ENCODE measurements at regions not wholly inside any gene's neighbourhood (a gene's known extent, or its start where the extent isn't known, plus 50 kb on each side); places are given as distances from the start of the nearest gene placed in this dataset.

DNA sequence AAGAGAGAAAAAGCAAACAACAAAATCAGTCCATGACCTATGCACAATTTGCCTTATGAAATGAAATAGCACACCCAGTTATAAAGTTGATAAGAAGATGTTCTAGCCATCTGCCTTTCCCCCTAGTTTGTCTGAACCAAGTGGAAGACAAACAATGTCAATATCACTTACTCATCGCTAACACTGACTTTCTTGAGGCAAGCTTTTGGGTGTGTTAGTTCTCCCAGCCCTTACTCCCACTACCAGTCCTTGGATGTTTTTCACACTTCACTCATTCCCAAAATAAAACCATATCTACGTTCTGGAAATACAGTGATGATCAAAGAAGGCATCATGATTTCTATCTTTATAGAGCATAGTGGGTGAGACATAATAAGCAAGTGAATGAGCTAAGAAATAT, 393.8 kb downstream of the PCDH20 start:
- DNase-seq = no peak

DNA sequence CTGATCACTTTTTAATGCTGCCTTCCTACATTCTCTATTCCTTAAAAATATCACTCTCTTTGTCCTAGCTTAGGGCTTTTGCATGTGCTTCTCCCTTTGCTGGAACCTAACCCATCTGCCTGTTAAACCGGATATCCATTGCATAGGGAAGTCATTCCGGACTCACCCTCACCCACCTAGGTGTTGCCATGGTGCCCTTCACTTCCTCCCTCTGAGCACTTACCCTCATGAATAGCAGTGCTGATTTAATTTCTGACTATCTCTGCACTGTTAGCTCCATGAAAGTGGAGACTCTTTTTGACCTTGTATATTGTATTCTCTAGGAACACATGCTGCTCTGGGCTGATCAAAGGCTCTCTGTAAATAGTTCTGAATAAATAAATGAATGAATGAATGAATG, 401.9 kb downstream of the PCDH20 start:
- DNase-seq = no peak

DNA sequence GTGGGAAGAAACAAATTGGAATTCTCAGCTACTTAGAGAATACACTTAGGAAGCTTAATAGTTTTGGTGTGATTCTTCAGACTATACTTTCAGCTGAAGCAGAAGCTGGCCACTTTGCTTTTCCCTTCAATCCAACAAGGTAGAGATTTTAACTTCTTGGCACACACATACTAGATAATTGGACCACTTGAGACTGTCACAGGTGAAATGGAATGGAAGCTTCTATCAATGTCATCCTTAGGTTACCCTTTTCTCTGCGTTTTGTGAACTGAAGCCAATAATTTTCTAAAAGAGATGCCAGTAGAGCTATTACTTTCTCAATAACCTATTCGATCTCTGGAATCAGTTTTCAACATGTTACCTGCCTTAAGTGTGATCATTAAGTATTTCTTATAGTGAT, 405.3 kb downstream of the PCDH20 start:
- no peak for DNase-seq

DNA sequence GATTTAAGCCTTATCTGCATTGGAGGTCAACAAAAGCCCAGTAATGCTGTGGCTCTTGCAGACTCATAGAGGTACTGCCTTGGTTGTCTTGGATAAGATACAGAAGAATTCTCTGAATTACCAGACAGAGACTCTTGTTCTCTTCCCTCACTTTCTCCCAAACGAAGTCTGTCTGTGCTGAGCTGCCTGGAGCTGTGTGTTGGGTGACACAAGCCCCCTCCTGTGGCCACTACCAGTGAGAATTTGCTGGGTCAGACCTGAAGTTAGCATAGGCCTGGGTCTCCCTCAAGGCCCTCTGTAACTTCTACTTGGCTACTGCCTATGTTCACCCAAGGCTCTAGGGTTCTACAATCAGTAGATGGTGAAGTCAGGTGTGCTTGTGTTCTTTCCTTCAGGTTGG, 413.0 kb downstream of the PCDH20 start:
- DNase-seq = no peak

DNA sequence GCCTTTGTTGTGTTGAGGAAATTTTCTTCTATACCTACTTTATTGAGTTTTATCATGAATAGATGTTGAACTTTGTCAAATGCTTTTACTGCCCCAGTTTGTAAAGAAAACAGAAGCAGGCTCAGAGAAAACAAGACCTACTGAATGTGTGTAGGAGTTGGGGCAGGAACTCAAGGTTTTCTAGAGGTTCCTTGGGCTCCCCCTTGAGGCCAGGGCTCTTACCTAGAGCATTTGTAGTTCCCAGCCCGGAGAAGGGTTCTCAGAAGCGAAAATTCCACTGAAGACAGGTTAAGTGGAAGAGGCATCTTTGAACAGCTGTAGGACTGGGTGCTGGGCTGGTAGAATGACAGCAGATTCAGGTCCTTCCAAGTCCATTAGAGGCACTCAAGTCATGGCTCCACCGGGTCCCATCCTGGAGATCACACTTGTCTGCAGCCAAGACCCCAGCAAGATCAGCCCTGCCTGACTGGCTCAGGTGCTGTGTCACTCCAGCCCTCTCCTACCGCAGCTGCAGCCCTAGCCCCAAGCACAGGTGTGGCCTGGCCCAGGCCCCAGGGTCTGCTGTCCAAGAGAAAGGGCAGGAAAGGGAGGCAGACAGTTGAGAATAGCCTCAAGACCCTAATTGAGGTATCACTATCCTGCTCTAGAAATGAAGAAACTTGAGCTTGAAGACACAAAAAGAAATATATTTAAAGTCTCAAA, 425.5 kb downstream of the PCDH20 start:
- no peak for DNase-seq

DNA sequence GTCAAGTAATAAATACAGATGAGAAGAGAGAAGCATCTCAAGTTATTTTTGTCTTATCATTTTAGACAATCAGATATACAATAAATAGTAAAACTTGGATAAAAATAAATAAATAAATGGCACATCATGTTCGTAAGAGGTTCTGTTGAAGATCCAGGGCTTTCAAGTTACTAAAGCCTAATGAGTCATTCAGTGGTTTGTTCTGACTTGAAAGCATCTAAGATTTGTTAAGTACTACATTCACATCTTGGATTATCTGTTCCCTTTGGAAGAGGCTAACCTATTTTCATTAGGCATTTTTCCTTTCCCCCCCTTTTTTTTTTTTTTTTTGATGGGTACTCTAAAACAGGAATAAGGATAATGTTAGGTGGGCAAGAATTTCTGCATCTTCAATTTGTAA, 429.3 kb downstream of the PCDH20 start:
- DNase-seq = no peak

DNA sequence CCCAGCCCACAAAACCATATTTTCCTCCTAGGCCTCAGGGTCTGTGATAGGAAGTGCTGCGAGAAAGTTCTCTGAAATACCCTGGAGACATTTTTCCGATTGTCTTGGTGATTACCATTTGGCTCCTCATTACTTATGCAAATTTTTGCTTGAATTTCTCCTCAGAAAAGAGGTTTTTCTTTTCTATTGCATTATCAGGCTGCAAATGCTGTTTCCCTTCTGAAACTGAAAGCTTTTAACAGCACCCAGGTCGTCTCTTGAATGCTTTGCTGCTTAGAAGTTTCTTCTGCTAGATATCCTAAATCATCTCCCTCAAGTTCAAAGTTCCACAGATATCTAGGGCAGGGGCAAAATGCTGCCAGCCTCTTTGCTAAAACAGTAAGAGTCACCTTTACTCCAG, 434.2 kb downstream of the PCDH20 start:
- no peak for DNase-seq

DNA sequence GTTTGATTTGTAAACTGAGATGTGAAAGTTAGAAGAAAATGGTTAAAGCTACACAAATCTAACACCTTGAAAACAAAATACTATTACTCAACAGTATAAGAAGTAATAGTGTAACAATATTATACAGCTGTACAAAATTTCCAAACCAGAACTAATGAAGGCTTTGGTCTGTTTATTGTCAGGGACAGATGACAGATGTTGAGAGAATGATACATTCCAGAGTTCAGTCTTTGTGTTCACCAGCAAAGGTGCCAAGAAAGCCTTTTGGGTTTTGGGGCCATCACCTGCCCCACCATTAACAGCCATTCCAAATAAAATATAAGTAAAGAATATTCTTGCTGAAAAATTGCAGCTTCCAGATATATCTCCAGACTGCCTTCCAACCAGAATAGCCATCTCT, 439.3 kb downstream of the PCDH20 start:
- DNase-seq = no peak

DNA sequence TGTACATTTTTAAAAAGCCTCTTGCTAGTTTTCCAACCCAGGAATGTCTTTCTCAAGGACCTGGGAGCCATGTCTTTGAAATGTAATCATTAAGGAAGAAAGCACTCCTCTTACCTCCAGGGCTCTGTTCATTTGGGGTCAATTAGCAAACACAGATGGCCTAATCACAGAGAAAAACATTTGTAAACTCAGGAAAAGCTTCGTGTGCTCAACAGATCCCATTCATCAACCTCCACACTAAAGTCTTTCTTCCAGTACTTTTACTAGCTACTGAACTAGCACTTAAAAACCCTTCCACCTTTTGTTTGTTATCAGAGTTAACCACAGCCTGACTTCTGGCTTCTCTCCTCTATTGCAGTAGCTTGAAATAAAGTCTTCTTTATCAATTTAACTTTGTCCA, 441.4 kb downstream of the PCDH20 start:
- DNase-seq = no peak

DNA sequence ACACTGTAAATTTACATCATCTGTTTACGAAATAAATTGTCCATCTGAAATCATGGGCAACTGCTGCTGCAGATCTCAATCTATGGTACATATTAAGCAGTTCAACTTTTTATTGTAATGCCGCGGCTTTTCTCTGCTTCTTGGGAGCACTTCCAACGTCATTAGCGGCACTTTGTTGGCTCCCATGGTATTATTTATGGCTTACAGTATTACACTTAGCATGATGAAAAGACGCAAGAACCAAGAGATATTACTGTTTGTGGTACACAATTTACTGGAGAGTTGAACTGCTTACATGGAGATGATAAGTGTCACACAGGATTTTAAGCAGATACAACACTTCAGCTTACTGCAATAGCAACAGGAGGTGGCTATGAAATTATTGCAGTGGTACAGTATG, 442.1 kb downstream of the PCDH20 start:
- no peak for DNase-seq

DNA sequence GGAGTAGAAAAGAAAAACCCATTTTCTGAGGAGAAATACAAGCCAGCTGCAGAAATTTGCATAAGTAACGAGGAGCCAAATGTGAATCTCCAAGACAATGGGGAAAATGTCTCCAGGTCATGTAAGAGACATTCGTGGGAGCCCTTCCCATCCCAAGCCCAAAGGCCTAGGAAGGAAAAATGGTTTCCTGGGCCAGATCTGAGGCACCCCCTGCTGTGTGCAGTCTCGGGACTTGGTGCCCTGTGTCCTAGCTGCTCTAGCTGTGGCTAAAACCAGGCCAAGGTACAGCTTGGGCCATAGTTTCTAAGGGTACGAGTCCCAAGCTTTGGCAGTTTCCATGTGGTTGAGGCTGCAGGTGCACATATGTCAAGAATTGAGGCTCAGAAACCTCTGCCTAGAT, 444.9 kb downstream of the PCDH20 start:
- no peak for DNase-seq

DNA sequence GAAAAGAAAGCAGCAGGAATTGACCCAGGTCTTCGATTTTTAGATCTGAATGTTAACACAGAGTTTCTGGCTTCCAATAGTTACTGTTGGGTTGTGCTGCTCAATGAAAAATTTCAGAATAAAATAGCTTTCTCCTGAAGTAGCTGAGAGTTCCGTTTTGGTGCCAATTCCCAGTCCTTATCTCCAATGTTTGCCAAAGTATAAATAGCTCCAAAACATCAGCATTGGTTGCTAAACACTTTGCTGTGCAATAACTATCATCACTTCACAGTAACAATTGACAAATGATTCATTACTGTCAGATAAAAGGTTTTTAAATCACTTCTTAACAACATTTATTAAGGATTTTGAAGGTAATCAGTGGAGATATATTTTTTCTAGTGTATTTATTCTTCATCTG, 446.0 kb downstream of the PCDH20 start:
- DNase-seq = no peak

DNA sequence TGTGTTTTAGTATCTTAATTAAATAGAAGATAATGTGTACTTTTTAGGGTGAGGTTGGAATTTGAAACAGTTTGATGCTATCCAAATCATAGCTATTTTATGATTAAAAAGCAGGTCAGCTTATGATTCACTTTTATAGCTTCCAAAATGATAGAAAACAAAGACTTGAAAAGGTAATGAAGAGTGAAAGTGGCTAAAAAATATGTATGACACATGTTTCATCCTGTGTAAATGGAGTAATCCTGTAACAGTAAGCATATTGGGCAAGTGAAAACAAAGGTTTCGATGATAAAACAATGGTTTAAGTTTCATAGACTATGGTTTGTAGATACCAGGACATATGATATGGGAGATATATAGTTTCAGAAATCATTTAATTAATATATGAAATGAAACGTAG, 456.2 kb downstream of the PCDH20 start:
- DNase-seq = no peak

DNA sequence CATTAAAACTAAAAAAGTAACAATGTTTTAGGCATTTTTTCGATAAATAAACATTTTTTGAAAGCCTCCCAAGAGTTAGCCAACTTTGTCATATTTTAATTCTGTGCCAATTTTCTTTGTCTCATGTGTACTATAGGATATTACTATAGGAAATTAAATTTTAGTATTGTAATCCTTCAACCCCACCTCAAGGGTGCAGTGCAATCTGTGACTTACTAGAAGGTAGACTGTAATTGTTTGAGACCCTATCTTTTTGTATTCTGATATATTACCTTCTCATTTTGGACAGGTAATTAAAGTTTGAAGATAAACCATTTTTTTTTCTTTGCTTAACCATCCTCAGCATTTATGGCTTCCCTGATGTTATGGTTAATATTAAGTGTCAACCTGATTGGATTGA, 457.8 kb downstream of the PCDH20 start:
- DNase-seq = no peak

DNA sequence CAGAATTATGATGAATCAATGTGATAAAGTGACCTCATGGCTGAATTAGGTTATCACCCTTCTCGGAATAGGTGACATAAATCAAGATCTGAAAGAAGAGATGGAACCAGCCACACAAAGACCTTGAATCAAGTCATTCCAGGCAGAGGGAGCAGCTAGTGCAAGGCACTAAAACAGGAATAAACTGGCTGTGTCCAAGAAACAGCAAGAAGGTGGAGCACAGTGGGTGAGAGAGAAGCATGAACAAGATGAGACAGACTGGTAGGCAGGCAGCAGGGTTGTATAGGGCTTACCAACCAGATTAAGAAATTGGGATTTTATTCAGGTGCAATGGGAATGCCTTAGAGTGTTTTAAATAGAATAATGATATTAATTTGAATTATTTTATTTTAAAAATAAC, 470.3 kb downstream of the PCDH20 start:
- DNase-seq = no peak

DNA sequence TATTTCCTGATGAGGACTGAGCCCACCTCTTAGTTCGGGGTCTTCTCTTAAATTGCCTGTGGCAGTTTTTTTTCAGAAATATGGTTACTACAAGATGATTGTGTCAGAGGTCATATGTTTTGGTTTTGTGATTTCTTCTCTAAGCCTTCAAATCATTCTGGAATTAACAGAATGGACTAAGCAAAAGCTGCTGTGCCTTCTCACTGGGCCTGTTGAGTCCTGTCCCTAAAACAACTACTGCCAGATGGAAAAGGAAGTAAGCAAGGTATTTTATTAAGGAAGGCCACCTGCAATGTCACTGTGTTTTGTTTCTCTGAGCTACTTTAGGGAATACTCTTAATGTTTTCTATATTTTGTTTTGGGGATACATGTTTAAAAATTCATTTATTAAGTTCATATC, 470.8 kb downstream of the PCDH20 start:
- no peak for DNase-seq

DNA sequence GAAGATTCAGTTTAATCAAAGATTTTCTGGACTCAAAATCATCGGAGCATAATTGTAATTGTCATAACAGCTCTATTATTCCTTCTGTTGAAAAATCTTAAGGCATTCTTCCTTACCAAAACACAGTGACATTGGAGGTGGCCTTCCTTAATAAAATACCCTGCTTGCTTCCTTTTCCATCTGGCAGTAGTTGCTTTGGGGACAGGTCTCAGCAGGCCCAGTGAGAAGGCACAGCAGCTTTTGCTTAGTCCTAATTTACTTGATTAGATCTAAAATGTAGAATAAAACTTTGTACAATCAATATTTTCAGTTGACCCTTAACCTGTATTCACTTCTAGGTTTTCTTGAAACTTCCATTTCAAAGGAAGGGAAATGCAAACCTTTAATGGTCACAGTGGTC, 471.6 kb downstream of the PCDH20 start:
- DNase-seq = no peak

DNA sequence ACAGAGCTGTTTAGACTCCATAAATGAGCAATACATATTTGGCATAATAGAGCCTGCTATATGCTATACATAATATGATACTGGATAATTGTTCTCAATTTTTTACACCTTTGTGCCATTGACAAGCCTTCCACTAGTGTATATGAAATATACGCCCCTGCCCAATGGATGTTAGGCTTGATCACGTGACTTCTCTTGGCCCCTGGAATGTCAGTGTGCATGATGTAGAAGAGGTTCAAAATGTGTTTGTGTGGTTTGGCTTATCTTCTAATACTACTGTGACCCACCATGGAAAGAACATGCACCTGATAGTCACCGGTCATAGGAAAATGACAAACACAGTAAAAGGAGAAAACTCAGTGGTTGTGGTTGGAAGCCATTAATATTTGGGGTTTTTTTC, 479.4 kb downstream of the PCDH20 start:
- DNase-seq = no peak

DNA sequence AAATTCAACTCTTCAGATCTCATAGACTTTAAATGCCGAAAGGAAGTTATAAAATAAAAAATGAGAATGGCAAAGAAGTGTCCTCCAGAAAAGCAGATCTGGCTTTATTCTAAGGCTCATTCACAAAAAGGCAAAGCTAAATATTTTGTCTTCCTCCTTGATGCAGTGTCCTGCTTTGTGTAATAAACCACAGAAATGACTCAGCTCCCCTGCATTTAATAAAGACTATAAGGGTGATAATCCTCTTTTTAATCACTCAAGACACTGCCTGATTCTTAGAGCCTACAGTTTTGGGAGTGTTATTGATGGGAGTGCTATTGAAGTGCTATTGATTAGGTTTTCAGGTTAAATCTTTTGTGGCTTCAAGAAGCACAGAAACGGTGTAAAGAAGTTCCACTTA, 482.0 kb downstream of the PCDH20 start:
- no peak for DNase-seq

DNA sequence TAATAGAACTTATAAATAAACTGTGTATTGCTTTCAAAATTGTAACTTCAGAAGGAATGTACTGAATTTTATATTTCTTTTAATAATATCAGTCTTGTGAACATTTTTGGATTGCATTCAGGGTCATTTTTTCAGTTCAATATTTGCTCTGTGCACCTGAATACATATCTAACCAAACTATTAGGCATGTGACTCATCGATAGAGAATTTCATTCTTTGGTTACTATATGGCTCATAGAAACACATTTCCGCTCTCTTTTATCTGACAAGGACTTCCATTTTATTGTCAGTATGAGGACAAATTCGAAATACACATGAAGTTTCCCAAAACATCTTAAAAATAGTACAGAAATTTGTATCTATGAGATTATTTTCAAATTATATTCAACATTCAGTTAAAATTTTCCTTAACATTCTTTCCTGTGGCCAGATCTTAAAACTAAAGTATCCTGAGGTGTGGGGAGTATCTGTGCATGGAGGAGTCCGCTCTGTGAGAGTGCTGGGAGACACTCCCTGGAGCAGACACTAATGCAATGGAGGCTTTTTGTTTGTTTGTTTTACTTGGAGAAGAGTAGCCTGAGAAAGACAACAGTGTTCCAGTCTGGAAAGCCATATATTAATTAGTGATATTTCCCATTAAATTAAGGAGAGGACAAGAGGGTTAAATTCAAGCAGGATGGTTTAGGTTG, 483.6 kb downstream of the PCDH20 start:
- DNase-seq = no peak

DNA sequence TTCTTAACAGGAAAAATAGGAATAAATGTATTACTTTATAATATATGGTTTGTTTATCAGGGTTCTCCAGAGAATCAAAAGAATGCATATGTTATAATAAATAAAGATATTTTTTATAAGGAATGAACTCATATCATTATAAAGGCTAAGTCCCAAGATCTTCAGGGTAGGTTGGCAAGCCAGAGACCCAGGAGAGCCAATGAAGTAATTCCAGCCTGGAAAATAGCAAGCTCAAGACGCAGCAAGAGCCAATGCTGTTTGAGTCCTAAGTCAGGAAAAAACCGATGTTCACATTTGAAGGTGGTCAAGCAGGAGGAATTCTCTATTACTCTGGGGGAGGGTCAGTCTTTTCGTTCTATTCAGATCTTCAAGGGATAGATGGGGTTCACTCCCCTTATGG, 490.0 kb downstream of the PCDH20 start:
- no peak for DNase-seq

DNA sequence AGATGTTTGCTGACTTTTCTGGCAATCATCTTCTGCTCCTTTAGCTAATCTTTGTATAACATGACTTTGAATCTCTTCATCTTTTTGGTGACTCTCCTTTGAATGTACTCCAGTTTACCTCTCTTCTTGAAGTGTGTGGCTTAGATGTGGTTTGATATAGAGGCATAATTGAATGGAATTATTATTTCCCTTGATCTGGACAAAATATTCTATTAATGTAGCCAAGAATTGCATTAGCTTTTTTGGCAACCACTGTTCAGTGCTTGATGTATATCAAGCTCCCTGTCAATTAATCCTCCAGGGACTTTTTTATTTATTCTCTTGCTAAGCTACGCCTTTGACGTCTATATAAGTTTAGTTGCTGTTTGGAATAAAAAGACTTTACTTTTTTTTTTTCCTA, 490.8 kb downstream of the PCDH20 start:
- DNase-seq = no peak

DNA sequence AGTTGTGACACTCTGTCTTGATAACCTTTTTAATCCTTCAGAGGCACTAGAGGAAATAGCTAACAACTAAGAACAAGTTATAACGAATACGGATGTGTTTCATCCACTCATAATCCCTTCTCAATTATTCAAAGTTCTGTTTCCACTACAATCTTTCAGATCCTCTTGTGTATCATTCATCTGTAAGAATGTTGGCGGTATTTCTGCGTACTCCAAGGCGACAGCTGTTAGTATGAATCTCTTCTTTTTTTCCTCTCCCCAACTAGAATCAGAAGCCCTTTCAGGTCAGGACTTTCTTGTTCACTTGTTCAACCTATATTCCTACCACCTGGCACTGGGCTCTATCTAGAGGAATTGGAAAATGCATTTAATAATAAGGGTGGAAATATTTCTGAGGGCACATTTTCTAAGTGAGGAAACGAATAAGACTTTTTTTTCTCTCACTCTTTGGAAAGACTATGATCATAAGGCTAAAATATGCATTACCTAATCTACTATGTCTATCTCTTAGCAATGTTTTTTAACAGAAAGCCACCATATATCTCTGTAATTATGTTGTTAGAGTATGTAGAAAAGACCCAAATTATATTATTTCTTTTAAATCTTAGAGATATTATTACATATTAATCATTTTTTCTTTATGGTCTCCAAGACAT, 492.9 kb downstream of the PCDH20 start:
- DNase-seq = no peak

DNA sequence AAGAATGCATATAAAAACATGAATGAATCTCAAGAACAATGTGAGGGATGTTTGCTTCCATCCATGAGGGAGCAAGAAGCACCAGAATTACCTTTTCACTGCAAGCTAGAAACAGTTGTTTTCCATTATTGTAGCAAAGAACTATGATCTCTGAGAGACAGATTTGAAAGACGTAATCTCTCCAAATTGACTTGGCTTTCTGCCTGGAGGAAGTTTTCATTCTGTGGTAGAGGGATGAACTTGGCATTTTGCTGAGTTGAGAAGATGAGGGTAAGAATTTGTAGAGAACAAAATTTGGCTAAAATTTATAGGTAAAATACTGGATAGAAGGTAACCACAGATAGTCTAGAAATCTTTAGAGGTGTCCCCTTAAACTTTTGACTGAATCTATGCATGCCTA, 496.8 kb downstream of the TDRD3 start:
- no peak for DNase-seq

DNA sequence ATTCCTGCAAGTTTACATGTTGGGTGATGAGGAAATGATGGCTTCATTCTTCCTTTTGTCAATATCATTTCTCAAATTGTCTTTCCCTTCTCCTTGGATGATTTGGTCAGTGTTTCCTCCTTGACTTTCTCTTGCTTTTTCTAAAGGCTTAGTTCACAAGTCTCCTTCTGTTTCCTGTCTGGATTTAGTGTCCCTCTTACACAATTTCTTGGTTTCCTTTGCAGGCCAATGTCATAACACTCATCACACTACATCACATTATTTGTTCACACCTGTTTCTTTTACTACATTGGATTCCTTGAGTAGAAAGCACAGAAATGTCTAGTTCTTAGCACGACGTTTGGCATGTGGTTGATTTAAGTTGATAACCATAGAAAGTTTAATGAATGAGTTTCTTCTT, 490.7 kb downstream of the TDRD3 start:
- DNase-seq = no peak

All from COR-L47 (cell line).